Type B pancreatic cell (in vitro differentiated cells): ENCODE measurements at regions not wholly inside any gene's neighbourhood (a gene's known extent, or its start where the extent isn't known, plus 50 kb on each side); places are given as distances from the start of the nearest gene placed in this dataset.

Source experiments
- DNase-seq: peaks from one replicate; pipeline ENCODE4 v3.0.0; 2021; ENCODE audit warnings: mixed read lengths; ENCODE audit not compliant: unreplicated experiment; ENCODE audit errors: extremely low spot score
- H3K27ac Mint-ChIP-seq: 2 replicates; pipeline ENCODE4 v1.8.0; 2021; ENCODE audit warnings: mild to moderate bottlenecking, mixed read lengths
- H3K27me3 Mint-ChIP-seq: 2 replicates; pipeline ENCODE4 v1.8.0; 2021; ENCODE audit warnings: mixed read lengths
- H3K36me3 Mint-ChIP-seq: 2 replicates; pipeline ENCODE4 v1.8.0; 2021; ENCODE audit warnings: mixed read lengths
- H3K4me1 Mint-ChIP-seq: one replicate; pipeline ENCODE4 v1.8.0; 2021; ENCODE audit warnings: mixed read lengths; ENCODE audit not compliant: unreplicated experiment
- H3K4me3 Mint-ChIP-seq: 2 replicates; pipeline ENCODE4 v1.8.0; 2021; ENCODE audit warnings: mild to moderate bottlenecking, mixed read lengths
- H3K9me3 Mint-ChIP-seq: 2 replicates; pipeline ENCODE4 v1.8.0; 2021; ENCODE audit warnings: mixed read lengths
- TF ChIP-seq, protein P1 (sequence below): fragments of 200-600 bp; sonication (generic); conservative IDR thresholded peaks from 2 replicates; pipeline ENCODE4 v1.5.0; 2021; ENCODE audit warnings: antibody characterized with exemption, mild to moderate bottlenecking

DNA sequence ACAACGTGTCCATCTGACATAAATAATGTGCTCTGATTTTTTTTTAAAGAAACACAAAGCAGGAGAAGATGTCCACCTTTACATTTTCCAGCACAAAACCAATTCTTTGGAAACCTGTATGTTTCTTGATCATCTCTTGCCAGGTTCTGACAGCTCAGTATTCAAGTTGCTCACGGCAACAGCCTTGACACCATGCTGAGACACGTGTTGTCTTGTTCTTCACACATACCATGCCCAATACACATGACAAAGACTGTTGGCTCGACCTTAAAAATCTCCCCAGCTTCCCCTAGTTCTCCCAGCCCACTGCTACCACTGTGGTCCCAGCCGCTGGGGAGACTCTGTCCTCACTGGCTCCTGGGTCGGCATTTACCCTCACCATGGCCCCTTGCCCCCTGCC is 518.9 kb downstream of the PREX1 start:
- no peak overlapping the region for H3K27ac Mint-ChIP-seq
- no peak for DNase-seq
- H3K4me1 Mint-ChIP-seq: peaks cover 37% of the 10 kb centered on the region
- no peaks in the 10 kb centered on the region for H3K36me3 Mint-ChIP-seq
- H3K9me3 Mint-ChIP-seq: no peaks in the 10 kb centered on the region
- TF ChIP-seq, protein P1, sequence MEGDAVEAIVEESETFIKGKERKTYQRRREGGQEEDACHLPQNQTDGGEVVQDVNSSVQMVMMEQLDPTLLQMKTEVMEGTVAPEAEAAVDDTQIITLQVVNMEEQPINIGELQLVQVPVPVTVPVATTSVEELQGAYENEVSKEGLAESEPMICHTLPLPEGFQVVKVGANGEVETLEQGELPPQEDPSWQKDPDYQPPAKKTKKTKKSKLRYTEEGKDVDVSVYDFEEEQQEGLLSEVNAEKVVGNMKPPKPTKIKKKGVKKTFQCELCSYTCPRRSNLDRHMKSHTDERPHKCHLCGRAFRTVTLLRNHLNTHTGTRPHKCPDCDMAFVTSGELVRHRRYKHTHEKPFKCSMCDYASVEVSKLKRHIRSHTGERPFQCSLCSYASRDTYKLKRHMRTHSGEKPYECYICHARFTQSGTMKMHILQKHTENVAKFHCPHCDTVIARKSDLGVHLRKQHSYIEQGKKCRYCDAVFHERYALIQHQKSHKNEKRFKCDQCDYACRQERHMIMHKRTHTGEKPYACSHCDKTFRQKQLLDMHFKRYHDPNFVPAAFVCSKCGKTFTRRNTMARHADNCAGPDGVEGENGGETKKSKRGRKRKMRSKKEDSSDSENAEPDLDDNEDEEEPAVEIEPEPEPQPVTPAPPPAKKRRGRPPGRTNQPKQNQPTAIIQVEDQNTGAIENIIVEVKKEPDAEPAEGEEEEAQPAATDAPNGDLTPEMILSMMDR: no peak
- H3K4me3 Mint-ChIP-seq: no peak overlapping the region
- peaks cover 16% of the 10 kb centered on the region for H3K27me3 Mint-ChIP-seq

DNA sequence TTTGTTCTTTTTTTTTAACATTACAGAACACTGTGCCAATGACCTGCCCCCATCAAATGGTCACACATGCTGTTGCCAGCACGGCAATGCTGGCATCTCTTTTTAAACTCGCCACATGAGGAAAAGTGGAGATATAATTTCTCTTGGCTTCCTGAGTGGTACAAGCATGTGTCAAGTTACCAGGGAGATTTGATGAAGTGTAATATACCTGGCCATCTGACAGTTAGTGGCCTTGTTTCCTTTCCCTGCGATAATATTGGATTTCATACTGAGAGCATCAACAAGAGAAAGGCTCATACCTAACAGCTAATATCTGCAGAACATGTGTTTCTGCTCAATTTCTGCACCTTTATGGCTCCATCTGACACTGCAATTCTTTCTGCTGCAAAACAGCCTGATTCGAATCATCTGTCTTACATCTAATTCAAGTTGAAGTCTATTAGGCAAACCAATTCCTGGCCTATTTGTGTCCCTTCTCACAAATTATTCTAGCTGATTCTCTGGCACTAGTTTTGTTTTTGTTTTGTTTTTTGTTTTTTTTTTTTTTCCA is 519.5 kb downstream of the PREX1 start:
- H3K4me3 Mint-ChIP-seq: no peak overlapping the region
- no peaks in the 10 kb centered on the region for H3K9me3 Mint-ChIP-seq
- H3K27ac Mint-ChIP-seq: no peak overlapping the region
- peaks cover 31% of the 10 kb centered on the region for H3K4me1 Mint-ChIP-seq
- TF ChIP-seq, protein P1: no peak
- DNase-seq: no peak
- H3K27me3 Mint-ChIP-seq: peaks cover 15% of the 10 kb centered on the region
- H3K36me3 Mint-ChIP-seq: no peaks in the 10 kb centered on the region

DNA sequence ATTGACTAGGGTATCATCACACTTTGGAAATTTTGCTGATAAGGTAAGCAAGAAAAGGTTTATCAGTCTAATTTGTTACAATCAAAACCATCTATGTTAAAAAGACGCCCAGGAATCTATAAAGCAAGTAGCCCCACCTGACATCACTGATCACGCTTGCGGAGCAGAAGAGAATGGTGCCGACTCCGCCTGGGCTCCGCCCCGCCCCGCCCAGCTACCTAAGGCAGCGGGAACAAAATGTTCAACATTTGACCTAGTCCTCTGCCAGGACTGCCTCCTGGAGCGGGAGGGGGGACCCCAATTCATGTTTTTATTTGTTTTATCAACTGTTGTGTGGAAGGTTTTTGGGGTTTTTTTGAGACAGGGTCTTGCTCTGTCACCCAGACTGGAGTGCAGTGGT is 520.5 kb downstream of the PREX1 start:
- Mint-ChIP-seq H3K4me1 (peaks cover 27% of the 10 kb centered on the region), H3K4me3 (no peak overlapping the region), H3K27ac (no peak overlapping the region), H3K27me3 (peaks cover 17% of the 10 kb centered on the region), H3K9me3 (peaks cover 4% of the 10 kb centered on the region), H3K36me3 (no peaks in the 10 kb centered on the region)
- DNase-seq: no peak
- TF ChIP-seq, protein P1: no peak

DNA sequence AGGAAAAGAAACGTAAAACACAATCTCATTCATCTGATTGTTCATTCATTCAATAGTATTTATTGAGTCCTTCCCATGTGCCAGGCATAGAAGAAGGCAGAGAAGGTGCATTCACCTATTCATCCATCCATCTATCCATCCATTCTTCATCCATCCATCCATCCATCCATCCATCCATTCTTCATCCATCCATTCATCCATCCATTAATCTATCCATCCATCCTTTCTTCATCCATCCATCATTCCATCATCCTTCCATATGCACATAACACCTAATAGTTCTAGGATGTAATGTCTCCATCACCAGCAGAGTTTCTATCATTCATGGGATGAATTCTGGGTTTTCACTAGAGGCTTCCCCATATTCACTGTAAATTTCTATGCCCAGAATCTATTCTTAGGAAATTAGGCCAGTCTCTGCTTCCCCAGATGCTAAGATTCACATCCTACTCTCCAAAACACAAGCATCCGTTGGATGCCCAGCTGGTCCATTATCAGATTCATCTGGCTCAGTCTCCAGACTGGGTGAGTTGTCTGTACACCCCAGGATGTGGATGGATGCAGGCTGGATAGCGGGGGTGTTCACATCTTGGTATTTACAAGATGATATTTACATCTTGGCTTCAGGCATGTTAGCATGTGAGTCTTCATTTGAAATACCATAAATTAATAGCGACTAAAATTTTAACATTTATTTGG is 517.7 kb upstream of the SULF2 start:
- no peak overlapping the region for H3K27ac Mint-ChIP-seq
- H3K4me3 Mint-ChIP-seq: no peak overlapping the region
- H3K27me3 Mint-ChIP-seq: peaks cover 20% of the 10 kb centered on the region
- TF ChIP-seq, protein P1: no peak
- H3K36me3 Mint-ChIP-seq: no peaks in the 10 kb centered on the region
- H3K9me3 Mint-ChIP-seq: peaks cover 4% of the 10 kb centered on the region
- peaks cover 18% of the 10 kb centered on the region for H3K4me1 Mint-ChIP-seq
- DNase-seq: no peak

DNA sequence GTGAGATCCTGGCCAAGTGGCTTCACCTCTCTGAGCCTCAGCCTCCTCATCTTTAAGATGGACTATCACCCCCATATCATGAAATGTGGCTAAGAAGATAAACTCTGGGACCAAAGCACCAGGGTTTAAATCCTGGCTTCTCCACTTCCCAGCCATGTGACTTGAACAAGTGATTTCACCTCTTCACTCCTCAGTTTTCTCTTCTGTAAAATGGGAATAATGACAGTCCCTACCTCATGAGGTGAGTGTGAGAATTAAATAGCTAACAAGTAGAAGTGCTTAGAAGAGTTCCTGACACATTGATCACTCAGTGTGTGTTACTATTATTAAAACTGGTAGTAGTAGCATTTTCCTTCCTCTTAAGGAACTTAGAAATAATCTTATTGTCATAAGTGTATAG is 516.9 kb upstream of the SULF2 start:
- no peaks in the 10 kb centered on the region for H3K36me3 Mint-ChIP-seq

More for the DNA sequence above, 516.9 kb upstream of the SULF2 start:
- TF ChIP-seq, protein P1: no peak
- peaks cover 4% of the 10 kb centered on the region for H3K9me3 Mint-ChIP-seq
- peaks cover 20% of the 10 kb centered on the region for H3K27me3 Mint-ChIP-seq
- DNase-seq: no peak
- H3K4me3 Mint-ChIP-seq: no peak overlapping the region
- H3K4me1 Mint-ChIP-seq: peaks cover 18% of the 10 kb centered on the region
- no peak overlapping the region for H3K27ac Mint-ChIP-seq
